Spleen (tissue), 11 donors: ENCODE measurements at regions not wholly inside any gene's neighbourhood (a gene's known extent, or its start where the extent isn't known, plus 50 kb on each side); places are given as distances from the start of the nearest gene placed in this dataset.
A peak's percentile ranks its signal among the peaks of the same experiment; 100 is the strongest.

Experiments used
- DNase-seq: peaks from one replicate; pipeline ENCODE4 v3.0.0-alpha.2; 2020
- H3K27ac ChIP-seq, 8 donors: fragments of 200-600 bp; sonication (generic) in 7 of 8; 1 replicate in 4 of 8; 2 replicates in 4 of 8; pipeline versions ENCODE4 v1.5.0 to v1.8.0; 2016 to 2021; ENCODE audit warnings: inconsistent platforms in 4 of 8, mild to moderate bottlenecking in 4 of 8, moderate library complexity in 1 of 8
- H3K27me3 ChIP-seq, 7 donors: fragments of 200-600 bp; sonication (generic) in 6 of 7; replicated peaks in 1 of 7; 1 replicate in 4 of 7; 2 replicates in 3 of 7; pipeline versions ENCODE4 v1.5.0 to v1.8.0; 2016 to 2021; ENCODE audit warnings: inconsistent platforms in 3 of 7, mild to moderate bottlenecking in 1 of 7
- H3K36me3 ChIP-seq, 6 donors: fragments of 200-600 bp; sonication (generic) in 5 of 6; 1 replicate in 4 of 6; 2 replicates in 2 of 6; pipeline versions ENCODE4 v1.5.0 to v1.8.0; 2016 to 2021; ENCODE audit warnings: inconsistent platforms in 2 of 6
- H3K4me1 ChIP-seq, 6 donors: fragments of 200-600 bp; sonication (generic) in 5 of 6; 1 replicate in 3 of 6; 2 replicates in 3 of 6; pipeline versions ENCODE4 v1.5.0 to v1.8.0; 2016 to 2021; ENCODE audit warnings: inconsistent platforms in 3 of 6
- H3K4me3 ChIP-seq, 8 donors: fragments of 200-600 bp; sonication (generic) in 7 of 8; 1 replicate in 4 of 8; 2 replicates in 4 of 8; pipeline versions ENCODE4 v1.5.0 to v1.8.0; 2016 to 2021; ENCODE audit warnings: inconsistent platforms in 4 of 8, mild to moderate bottlenecking in 4 of 8, moderate library complexity in 2 of 8
- H3K9me3 ChIP-seq, 8 donors: fragments of 200-600 bp; sonication (generic) in 7 of 8; 1 replicate in 4 of 8; 2 replicates in 4 of 8; pipeline versions ENCODE4 v1.5.0 to v1.8.0; 2016 to 2021; ENCODE audit warnings: inconsistent platforms in 4 of 8
- POLR2A ChIP-seq, 3 donors: fragments of 450-650 bp; IDR thresholded peaks; one replicate each; pipeline ENCODE4 v1.5.1; 2017; ENCODE audit warnings: antibody characterized with exemption in 3 of 3, mild to moderate bottlenecking in 1 of 3
- POLR2AphosphoS5 ChIP-seq, 3 donors: sonication (generic); formaldehyde crosslinking; IDR thresholded peaks; one replicate each; pipeline ENCODE4 v1.5.1; 2017; ENCODE audit warnings: antibody characterized with exemption in 3 of 3
- WGBS, 5 donors: extraction: QIAGEN DNeasy Blood & Tissue Kit in 3 of 5; methylation state at CpG; one replicate each; pipeline versions ENCODE4 v1.1.5 to v1.1.7; 2013 to 2018; 5-methylcytosine and 5-hydroxymethylcytosine counted together
- intact Hi-C: fragments of 100-400 bp; cut with DNase I; formaldehyde crosslinking; loops from one replicate; pipeline ENCODE4 v1.15.0; 2023; ENCODE audit warnings: low total_unique reads
- TF ChIP-seq, protein P1 (sequence below), 11 experiments: fragments of 200-600 bp in 7 of 11; fragments of 450-650 bp in 4 of 11; sonication (generic) in 4 of 11; IDR thresholded peaks in 8 of 11; conservative IDR thresholded peaks in 3 of 11; 1 replicate in 7 of 11; 2 replicates in 4 of 11; pipeline versions ENCODE4 v1.4.0 to v1.8.0; 2016 to 2021; ENCODE audit warnings: antibody characterized with exemption in 11 of 11, inconsistent platforms in 4 of 11, mild to moderate bottlenecking in 1 of 11
- donor health status: healthy with polysubstance abuse.
- donor health status: DM: no; HTN: no; CAD: no; lungs with moderate emphysema.
- donor health status: DM: no; HTN: no; CAD: no.
- donor health status: Bipolar disorder and iron deficiency.
- donor health status: healthy.
- donor health status: DM: no; HTN: no; CAD: no.
- donor health status: DM: yes; HTN: yes; CAD: no.

DNA sequence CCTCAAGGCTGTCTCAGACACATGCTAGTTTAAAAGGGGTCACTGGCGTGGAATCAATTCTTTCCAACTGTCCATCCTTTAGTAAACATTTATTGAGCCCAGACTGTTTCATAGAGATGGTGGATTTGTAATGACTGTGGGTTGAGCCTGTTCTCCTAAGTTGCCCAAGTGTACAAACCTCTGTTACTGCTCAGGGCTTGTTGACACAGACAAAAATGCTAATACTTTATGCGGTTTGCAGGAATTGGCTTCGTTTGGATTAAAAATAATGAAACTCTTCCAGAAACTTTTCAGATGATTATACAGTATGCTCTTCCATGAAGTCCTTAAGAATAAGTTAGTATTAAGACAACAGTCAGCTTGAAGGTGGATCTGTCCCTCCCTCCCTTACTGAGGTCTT, 83.6 kb upstream of the MGAT5 start:
- Histone ChIP-seq H3K27ac (no peak overlapping the region), H3K27me3 (no peaks in the 10 kb centered on the region), H3K4me1 (peaks cover 0 to 97% (median 31%) of the 10 kb centered on the region in 6 donors), H3K4me3 (no peak overlapping the region), H3K36me3 (peaks cover 0 to 4% (median 0%) of the 10 kb centered on the region in 6 donors), H3K9me3 (no peaks in the 10 kb centered on the region)
- TF ChIP-seq POLR2A (IDR thresholded peaks at IDR 0.05) (no peak), POLR2AphosphoS5 (IDR thresholded peaks at IDR 0.05) (no peak)
- TF ChIP-seq, protein P1, sequence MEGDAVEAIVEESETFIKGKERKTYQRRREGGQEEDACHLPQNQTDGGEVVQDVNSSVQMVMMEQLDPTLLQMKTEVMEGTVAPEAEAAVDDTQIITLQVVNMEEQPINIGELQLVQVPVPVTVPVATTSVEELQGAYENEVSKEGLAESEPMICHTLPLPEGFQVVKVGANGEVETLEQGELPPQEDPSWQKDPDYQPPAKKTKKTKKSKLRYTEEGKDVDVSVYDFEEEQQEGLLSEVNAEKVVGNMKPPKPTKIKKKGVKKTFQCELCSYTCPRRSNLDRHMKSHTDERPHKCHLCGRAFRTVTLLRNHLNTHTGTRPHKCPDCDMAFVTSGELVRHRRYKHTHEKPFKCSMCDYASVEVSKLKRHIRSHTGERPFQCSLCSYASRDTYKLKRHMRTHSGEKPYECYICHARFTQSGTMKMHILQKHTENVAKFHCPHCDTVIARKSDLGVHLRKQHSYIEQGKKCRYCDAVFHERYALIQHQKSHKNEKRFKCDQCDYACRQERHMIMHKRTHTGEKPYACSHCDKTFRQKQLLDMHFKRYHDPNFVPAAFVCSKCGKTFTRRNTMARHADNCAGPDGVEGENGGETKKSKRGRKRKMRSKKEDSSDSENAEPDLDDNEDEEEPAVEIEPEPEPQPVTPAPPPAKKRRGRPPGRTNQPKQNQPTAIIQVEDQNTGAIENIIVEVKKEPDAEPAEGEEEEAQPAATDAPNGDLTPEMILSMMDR (IDR thresholded peaks at IDR 0.05 in 8 of 11, conservative IDR thresholded peaks at IDR 0.05 in 3 of 11): no peak
- intact Hi-C loops: no loop called here
- no peak for DNase-seq
- WGBS, 5 donors: 71 to 90% (median 85%) methylated on average over 3 of the region's 3 CpGs

DNA sequence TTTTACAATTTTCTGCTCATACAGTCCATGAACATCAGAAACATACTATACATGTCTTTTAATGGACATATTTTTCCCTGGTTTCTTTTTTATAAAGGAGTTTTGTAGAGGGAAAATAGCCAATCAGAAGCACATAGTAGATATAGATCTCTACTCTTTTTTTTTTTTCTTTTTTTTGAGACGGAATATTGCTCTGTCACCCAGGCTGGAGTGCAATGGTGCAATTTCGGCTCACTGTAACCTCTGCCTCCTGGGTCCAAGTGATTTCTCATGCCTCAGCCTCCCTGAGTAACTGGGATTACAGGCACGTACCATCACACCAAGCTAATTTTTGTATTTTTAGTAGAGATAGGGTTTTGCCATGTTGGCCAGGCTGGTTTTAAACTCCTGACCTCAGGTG, 83.2 kb upstream of the MGAT5 start:
- no peaks in the 10 kb centered on the region for H3K9me3 ChIP-seq
- intact Hi-C loops: no loop called here
- no peak overlapping the region for H3K4me3 ChIP-seq
- H3K27me3 ChIP-seq: no peaks in the 10 kb centered on the region
- peaks cover 0 to 97% (median 32%) of the 10 kb centered on the region in 6 donors for H3K4me1 ChIP-seq
- TF ChIP-seq POLR2AphosphoS5 (IDR thresholded peaks at IDR 0.05) (no peak), POLR2A (IDR thresholded peaks at IDR 0.05) (no peak)
- TF ChIP-seq, protein P1 (IDR thresholded peaks at IDR 0.05 in 8 of 11, conservative IDR thresholded peaks at IDR 0.05 in 3 of 11): no peak
- H3K36me3 ChIP-seq: peaks cover 0 to 4% (median 0%) of the 10 kb centered on the region in 6 donors
- no peak for DNase-seq
- no peak overlapping the region for H3K27ac ChIP-seq
- 79 to 93% (median 88%) methylated on average over 3 of the region's 3 CpGs for WGBS, 5 donors

GRCh38 chr2:134173338-134174016, 80.4 kb upstream of the MGAT5 start:
- Histone ChIP-seq H3K4me1 (peaks cover 0 to 97% (median 50%) of the 10 kb centered on the region in 6 donors), H3K27ac (peak overlapping the region in 1 of 8 donors; percentile 13), H3K27me3 (no peaks in the 10 kb centered on the region), H3K36me3 (peaks cover 0 to 4% (median 0%) of the 10 kb centered on the region in 6 donors), H3K9me3 (no peaks in the 10 kb centered on the region), H3K4me3 (no peak overlapping the region)
- intact Hi-C loops: no loop called here
- TF ChIP-seq POLR2AphosphoS5 (IDR thresholded peaks at IDR 0.05) (no peak), POLR2A (IDR thresholded peaks at IDR 0.05) (no peak)
- TF ChIP-seq, protein P1 (IDR thresholded peaks at IDR 0.05 in 8 of 11, conservative IDR thresholded peaks at IDR 0.05 in 3 of 11): no peak
- 74 to 87% (median 83%) methylated on average over 14 of the region's 14 CpGs for WGBS, 5 donors
- DNase-seq: no peak

DNA sequence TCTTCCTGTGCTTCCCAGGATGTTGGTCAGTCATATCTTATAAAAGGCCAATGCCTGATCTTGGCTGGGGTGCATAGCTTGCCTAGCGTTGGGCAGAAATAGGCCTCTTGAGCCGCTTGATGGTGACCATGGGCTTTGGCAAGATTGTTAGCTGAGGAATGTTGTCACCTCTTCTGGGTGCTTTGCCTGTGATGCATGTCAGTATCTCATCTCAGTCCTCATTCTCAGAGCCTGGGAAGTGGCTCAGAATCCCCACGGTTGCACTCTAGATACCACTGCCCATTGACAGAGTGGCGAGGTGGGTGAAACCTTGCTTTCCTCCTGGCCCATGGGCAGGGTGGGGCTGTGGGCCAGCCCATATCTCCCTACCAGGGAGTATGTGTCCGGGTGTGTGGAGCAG, 79.2 kb upstream of the MGAT5 start:
- Histone ChIP-seq H3K9me3 (no peaks in the 10 kb centered on the region), H3K4me1 (peaks cover 0 to 97% (median 56%) of the 10 kb centered on the region in 6 donors), H3K4me3 (no peak overlapping the region), H3K27me3 (no peaks in the 10 kb centered on the region), H3K27ac (peak overlapping the region in 3 of 8 donors; percentile 32 to 51 (median 41)), H3K36me3 (peaks cover 0 to 4% (median 0%) of the 10 kb centered on the region in 6 donors)
- intact Hi-C loops: no loop called here
- 91 to 97% (median 96%) methylated on average over 5 of the region's 5 CpGs for WGBS, 5 donors
- TF ChIP-seq, protein P1 (IDR thresholded peaks at IDR 0.05 in 8 of 11, conservative IDR thresholded peaks at IDR 0.05 in 3 of 11): no peak
- TF ChIP-seq POLR2A (IDR thresholded peaks at IDR 0.05): no peak
- no peak for TF ChIP-seq POLR2AphosphoS5 (IDR thresholded peaks at IDR 0.05)
- no peak for DNase-seq
